Endothelial cell of umbilical vein (primary cell): ENCODE measurements at regions not wholly inside any gene's neighbourhood (a gene's known extent, or its start where the extent isn't known, plus 50 kb on each side); places are given as distances from the start of the nearest gene placed in this dataset.
A peak's percentile ranks its signal among the peaks of the same experiment; 100 is the strongest.

Source experiments
- BruUV-seq: library from RNA; stranded (reverse); fragments of 400-500 nt; replicated peaks from 2 replicates; lab custom pipeline; 2021; lab: Mats Ljungman, UMichigan
- CTCF ChIA-PET: fragments of 300-600, 350-600 bp; sonication (Branson Sonifier 250); formaldehyde crosslinking; loops from one replicate; lab custom pipeline; 2021; ENCODE audit warnings: antibody characterized with exemption, inconsistent platforms; lab: Charles Lee
- POLR2A ChIA-PET: fragments of 300-600, 350-600 bp; sonication (Branson Sonifier 250); formaldehyde crosslinking; loops from one replicate; lab custom pipeline; 2021; ENCODE audit warnings: antibody characterized with exemption, inconsistent platforms; lab: Charles Lee
- DNase-seq: peaks from one replicate; pipeline ENCODE4 v3.0.0-alpha.2; 2011; ENCODE audit warnings: low read depth, low spot score
- FAIRE-seq: peaks from 2 replicates; lab custom pipeline; 2011; peaks lifted over from hg19 to GRCh38; lab: Jason Lieb, UNC
- H2AFZ ChIP-seq: 2 replicates; pipeline ENCODE4 v1.6.0; 2012; ENCODE audit warnings: low read depth, low read length, control low read depth, inconsistent platforms
- H3K27ac ChIP-seq: 2 replicates; pipeline ENCODE4 v1.5.1; 2011; ENCODE audit warnings: low read depth, mild to moderate bottlenecking, control low read depth, low read length, moderate library complexity; ENCODE audit not compliant: insufficient read depth
- H3K27me3 ChIP-seq, 2 experiments: 2 replicates each; pipeline versions ENCODE4 v1.6.0 to v1.6.1; 2011; ENCODE audit warnings: low read length in 2 of 2, mixed read lengths in 1 of 2; ENCODE audit not compliant: control insufficient read depth in 2 of 2, insufficient read depth in 2 of 2
- H3K36me3 ChIP-seq, 2 experiments: 2 replicates in 1 of 2; 3 replicates in 1 of 2; pipeline ENCODE4 v1.5.1; 2011; ENCODE audit warnings: low read length in 2 of 2, mild to moderate bottlenecking in 1 of 2, moderate library complexity in 1 of 2; ENCODE audit not compliant: control insufficient read depth in 2 of 2, insufficient read depth in 2 of 2; ENCODE audit errors: extremely low read depth in 1 of 2
- H3K4me1 ChIP-seq: 3 replicates; pipeline ENCODE4 v1.5.1; 2011; ENCODE audit warnings: mild to moderate bottlenecking, low read length; ENCODE audit not compliant: control insufficient read depth, insufficient read depth; ENCODE audit errors: extremely low read depth
- H3K4me2 ChIP-seq: 2 replicates; pipeline ENCODE4 v1.6.1; 2011; ENCODE audit warnings: low read length, control low read depth, mixed read lengths; ENCODE audit not compliant: insufficient read depth
- H3K4me3 ChIP-seq, 3 experiments: fragments of 200-600 bp in 1 of 3; sonication (generic), shearing (Covaris generic) in 1 of 3; replicated peaks in 1 of 3; 2 replicates each; pipeline ENCODE4 v1.5.1; 2011 to 2016; ENCODE audit warnings: control low read depth in 3 of 3, low read length in 3 of 3, mild to moderate bottlenecking in 2 of 3, inconsistent platforms in 1 of 3, low read depth in 1 of 3, moderate library complexity in 1 of 3; ENCODE audit not compliant: insufficient read depth in 1 of 3
- H3K79me2 ChIP-seq: 2 replicates; pipeline ENCODE4 v1.6.0; 2012; ENCODE audit warnings: low read length, inconsistent platforms; ENCODE audit not compliant: control insufficient read depth, insufficient read depth
- H3K9ac ChIP-seq: replicated peaks from 2 replicates; pipeline ENCODE3; 2011; ENCODE audit warnings: low read length, control low read depth; ENCODE audit not compliant: insufficient read depth; ENCODE audit errors: extremely low read depth
- H3K9me1 ChIP-seq: replicated peaks from 3 replicates; pipeline ENCODE4 v1.6.0; 2011; ENCODE audit warnings: mild to moderate bottlenecking, low read length; ENCODE audit not compliant: control insufficient read depth, insufficient read depth; ENCODE audit errors: extremely low read depth
- H3K9me3 ChIP-seq: replicated peaks from 2 replicates; pipeline ENCODE4 v1.5.1; 2012; ENCODE audit warnings: low read length, inconsistent platforms; ENCODE audit not compliant: control insufficient read depth, insufficient read depth
- H4K20me1 ChIP-seq: replicated peaks from 2 replicates; pipeline ENCODE3; 2011; ENCODE audit warnings: mild to moderate bottlenecking, low read length; ENCODE audit not compliant: control insufficient read depth, insufficient read depth; ENCODE audit errors: extremely low read depth
- CTCF ChIP-seq, 2 donors: IDR thresholded peaks; 1 replicate in 1 of 2; 2 replicates in 1 of 2; pipeline ENCODE4 v1.5.1; 2011; ENCODE audit warnings: low read length in 2 of 2, mild to moderate bottlenecking in 2 of 2, moderate library complexity in 2 of 2, control low read depth in 1 of 2, inconsistent platforms in 1 of 2, low read depth in 1 of 2; ENCODE audit not compliant: insufficient read depth in 1 of 2; ENCODE audit errors: extremely low read depth in 1 of 2
- EZH2 ChIP-seq: IDR thresholded peaks from 2 replicates; pipeline ENCODE4 v1.6.1; 2012; ENCODE audit warnings: borderline replicate concordance, low read depth, mild to moderate bottlenecking, moderate library complexity, low read length, inconsistent platforms; ENCODE audit not compliant: severe bottlenecking
- FOS ChIP-seq: IDR thresholded peaks from 2 replicates; pipeline ENCODE4 v1.6.1; 2011; ENCODE audit warnings: mild to moderate bottlenecking, low read length, moderate library complexity, borderline replicate concordance; ENCODE audit not compliant: insufficient read depth
- GATA2 ChIP-seq: IDR thresholded peaks from 2 replicates; pipeline ENCODE4 v1.7.0; 2011; ENCODE audit warnings: low read depth, mild to moderate bottlenecking, moderate library complexity, mixed read lengths, low read length; ENCODE audit not compliant: insufficient read length, insufficient read depth
- JUN ChIP-seq: IDR thresholded peaks from 2 replicates; pipeline ENCODE4 v1.6.1; 2011; ENCODE audit warnings: borderline replicate concordance, low read depth; ENCODE audit not compliant: insufficient read length, insufficient read depth
- MYC ChIP-seq: IDR thresholded peaks from one replicate; pipeline ENCODE4 v1.6.1; 2011; ENCODE audit warnings: mild to moderate bottlenecking, low read depth, low read length
- POLR2A ChIP-seq: IDR thresholded peaks from 2 replicates; pipeline ENCODE4 v1.6.1; 2012; ENCODE audit warnings: low read depth, mild to moderate bottlenecking, control low read depth, low read length
- POLR2AphosphoS5 ChIP-seq: IDR thresholded peaks from 2 replicates; pipeline ENCODE4 v1.6.1; 2012; ENCODE audit warnings: low read depth, mild to moderate bottlenecking, control low read depth, low read length, moderate library complexity; ENCODE audit not compliant: insufficient read depth
- dilution Hi-C: fragments of 300-500 bp; cut with MboI; formaldehyde crosslinking; loops from one replicate; pipeline ENCODE4 v1.15.0; 2019; ENCODE audit warnings: low sequenced_read_pairs; ENCODE audit not compliant: extremely low pct_ligation_motif_present
- intact Hi-C: fragments of 100-400 bp; cut with micrococcal nuclease; formaldehyde crosslinking; loops from one replicate; pipeline ENCODE4 v1.10.0; 2022

- CTCF ChIA-PET: interaction anchor here (0.6 to 1.5 kb wide), 6 partner anchors 11 to 230 kb away, joined by 3 to 4 read pairs (median 3); no protein-coding TSS in a partner anchor
- no peaks in the 10 kb centered on the region for H3K79me2 ChIP-seq
- H3K27ac ChIP-seq: peak overlapping the region; percentile 85
- H3K4me1 ChIP-seq: peaks cover 58% of the 10 kb centered on the region
- POLR2A ChIA-PET: no interaction called here
- H3K36me3 ChIP-seq: no peaks in the 10 kb centered on the region
- dilution Hi-C loops: no loop called here
- H4K20me1 ChIP-seq: no peaks in the 10 kb centered on the region
- no TSS peak for BruUV-seq
- TF ChIP-seq EZH2 (no peak), GATA2 (peak; percentile 95), JUN (peak; percentile 94), POLR2A (no peak), CTCF (IDR thresholded peaks at IDR 0.05; ENCODE audit: extremely low read depth in 1 of 2, insufficient read depth in 1 of 2, low read depth in 1 of 2, low read length in 2 of 2) (no peak), FOS (peak; percentile 99), MYC (no peak), POLR2AphosphoS5 (peak; percentile 56)
- DNase-seq (peak; percentile 88), FAIRE-seq (peak; percentile 40)
- intact Hi-C loops: loop anchor here (1.0 to 5.0 kb wide), 2 partner anchors 7 to 71 kb away; no protein-coding TSS in a partner anchor
- H3K4me2 ChIP-seq: peak overlapping the region; percentile 83
- no peaks in the 10 kb centered on the region for H3K9me1 ChIP-seq
- H2AFZ ChIP-seq: no peak overlapping the region
- no peaks in the 10 kb centered on the region for H3K27me3 ChIP-seq
- no peaks in the 10 kb centered on the region for H3K9me3 ChIP-seq
- peak overlapping the region in 1 of 3 experiments; percentile 59 for H3K4me3 ChIP-seq
- H3K9ac ChIP-seq: peak overlapping the region; percentile 70
These were observed 124.6 kb upstream of the MTAP start for GRCh38 chr9:21677834-21678233.
